Fibroblast of lung (primary cell): ENCODE measurements at regions not wholly inside any gene's neighbourhood (a gene's known extent, or its start where the extent isn't known, plus 50 kb on each side); places are given as distances from the start of the nearest gene placed in this dataset.

Experiments used
- DNase-seq, 2 donors: peaks; one replicate each; pipeline versions ENCODE4 v3.0.0 to v3.0.0-alpha.2; 2010; ENCODE audit warnings: low read depth in 2 of 2
- H2AFZ ChIP-seq: 2 replicates; pipeline ENCODE4 v1.5.1; 2012; ENCODE audit warnings: low read length, control low read depth, inconsistent platforms
- H3K27ac ChIP-seq: 2 replicates; pipeline ENCODE4 v1.5.1; 2011; ENCODE audit warnings: low read length, control low read depth; ENCODE audit not compliant: insufficient read depth
- H3K27me3 ChIP-seq: 2 replicates; pipeline ENCODE4 v1.5.1; 2011; ENCODE audit warnings: mild to moderate bottlenecking, low read length; ENCODE audit not compliant: control insufficient read depth, insufficient read depth
- H3K36me3 ChIP-seq: 2 replicates; pipeline ENCODE4 v1.5.1; 2011; ENCODE audit warnings: low read length; ENCODE audit not compliant: control insufficient read depth, insufficient read depth
- H3K4me1 ChIP-seq: 2 replicates; pipeline ENCODE4 v1.5.1; 2011; ENCODE audit warnings: low read length; ENCODE audit not compliant: control insufficient read depth, insufficient read depth; ENCODE audit errors: extremely low read depth
- H3K4me2 ChIP-seq: 2 replicates; pipeline ENCODE4 v1.5.1; 2011; ENCODE audit warnings: low read length, control low read depth; ENCODE audit not compliant: insufficient read depth; ENCODE audit errors: extremely low read depth
- H3K4me3 ChIP-seq, 4 experiments: fragments of 200-600 bp in 1 of 4; sonication (generic) in 1 of 4; replicated peaks in 1 of 4; 2 replicates each; pipeline ENCODE4 v1.5.1; 2011 to 2016; ENCODE audit warnings: low read length in 4 of 4, low read depth in 3 of 4, mild to moderate bottlenecking in 3 of 4, control low read depth in 2 of 4, inconsistent platforms in 1 of 4, mixed read lengths in 1 of 4; ENCODE audit not compliant: insufficient read depth in 1 of 4; ENCODE audit errors: control extremely low read depth in 1 of 4
- H3K79me2 ChIP-seq: 2 replicates; pipeline ENCODE4 v1.5.1; 2012; ENCODE audit warnings: mild to moderate bottlenecking, low read length, inconsistent platforms; ENCODE audit not compliant: control insufficient read depth, insufficient read depth
- H3K9ac ChIP-seq: 2 replicates; pipeline ENCODE4 v1.5.1; 2011; ENCODE audit warnings: mild to moderate bottlenecking, low read length, control low read depth; ENCODE audit not compliant: insufficient read depth
- H3K9me3 ChIP-seq: 2 replicates; pipeline ENCODE4 v1.5.1; 2012; ENCODE audit warnings: low read depth, low read length; ENCODE audit not compliant: control insufficient read depth, insufficient read depth
- H4K20me1 ChIP-seq: 2 replicates; pipeline ENCODE4 v1.5.1; 2011; ENCODE audit warnings: low read length; ENCODE audit not compliant: control insufficient read depth, insufficient read depth; ENCODE audit errors: extremely low read depth
- EZH2 ChIP-seq: IDR thresholded peaks from 2 replicates; pipeline ENCODE4 v1.5.1; 2012; ENCODE audit warnings: low read length, control low read depth, mild to moderate bottlenecking; ENCODE audit errors: missing control alignments
- TF ChIP-seq, protein P1 (sequence below), 2 donors: IDR thresholded peaks in 1 of 2; conservative IDR thresholded peaks in 1 of 2; 1 replicate in 1 of 2; 2 replicates in 1 of 2; pipeline ENCODE4 v1.5.1; 2011 to 2012; ENCODE audit warnings: low read length in 2 of 2, control low read depth in 1 of 2, inconsistent platforms in 1 of 2, low read depth in 1 of 2, mild to moderate bottlenecking in 1 of 2

DNA sequence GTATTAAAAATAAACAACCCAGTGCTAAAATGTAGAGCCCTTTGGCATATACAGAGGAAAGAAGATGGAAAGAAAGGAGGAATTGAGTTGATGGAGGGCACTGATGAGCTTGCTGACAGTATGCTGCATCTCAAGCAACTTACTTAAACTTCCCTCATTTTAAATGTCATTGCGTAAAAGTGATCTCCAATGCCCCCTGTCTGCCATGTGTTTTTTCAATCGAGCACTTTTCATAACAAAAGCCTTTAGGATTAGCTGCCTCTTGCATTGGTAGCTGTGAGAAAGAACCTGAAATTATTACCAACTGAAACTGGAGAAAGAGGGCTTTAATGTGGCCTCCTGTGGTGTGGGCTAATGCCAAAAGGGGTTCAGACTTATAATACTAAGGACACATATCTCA, 541.6 kb downstream of the SUCLA2 start:
- H3K36me3 ChIP-seq: no peaks in the 10 kb centered on the region
- DNase-seq: peak; percentile 17 to 75
- no peak for TF ChIP-seq EZH2
- TF ChIP-seq, protein P1, sequence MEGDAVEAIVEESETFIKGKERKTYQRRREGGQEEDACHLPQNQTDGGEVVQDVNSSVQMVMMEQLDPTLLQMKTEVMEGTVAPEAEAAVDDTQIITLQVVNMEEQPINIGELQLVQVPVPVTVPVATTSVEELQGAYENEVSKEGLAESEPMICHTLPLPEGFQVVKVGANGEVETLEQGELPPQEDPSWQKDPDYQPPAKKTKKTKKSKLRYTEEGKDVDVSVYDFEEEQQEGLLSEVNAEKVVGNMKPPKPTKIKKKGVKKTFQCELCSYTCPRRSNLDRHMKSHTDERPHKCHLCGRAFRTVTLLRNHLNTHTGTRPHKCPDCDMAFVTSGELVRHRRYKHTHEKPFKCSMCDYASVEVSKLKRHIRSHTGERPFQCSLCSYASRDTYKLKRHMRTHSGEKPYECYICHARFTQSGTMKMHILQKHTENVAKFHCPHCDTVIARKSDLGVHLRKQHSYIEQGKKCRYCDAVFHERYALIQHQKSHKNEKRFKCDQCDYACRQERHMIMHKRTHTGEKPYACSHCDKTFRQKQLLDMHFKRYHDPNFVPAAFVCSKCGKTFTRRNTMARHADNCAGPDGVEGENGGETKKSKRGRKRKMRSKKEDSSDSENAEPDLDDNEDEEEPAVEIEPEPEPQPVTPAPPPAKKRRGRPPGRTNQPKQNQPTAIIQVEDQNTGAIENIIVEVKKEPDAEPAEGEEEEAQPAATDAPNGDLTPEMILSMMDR (conservative IDR thresholded peaks at IDR 0.05 in 1 of 2, IDR thresholded peaks at IDR 0.05 in 1 of 2; ENCODE audit: low read depth in 1 of 2, low read length in 2 of 2): peak; percentile 38 to 54
- H3K9me3 ChIP-seq: no peaks in the 10 kb centered on the region
- H2AFZ ChIP-seq: no peak overlapping the region
- no peak overlapping the region for H3K4me3 ChIP-seq
- no peaks in the 10 kb centered on the region for H4K20me1 ChIP-seq
- H3K9ac ChIP-seq: no peak overlapping the region
- H3K4me1 ChIP-seq: no peaks in the 10 kb centered on the region
- H3K79me2 ChIP-seq: no peaks in the 10 kb centered on the region
- no peak overlapping the region for H3K4me2 ChIP-seq
- H3K27me3 ChIP-seq: no peaks in the 10 kb centered on the region
- H3K27ac ChIP-seq: no peak overlapping the region

DNA sequence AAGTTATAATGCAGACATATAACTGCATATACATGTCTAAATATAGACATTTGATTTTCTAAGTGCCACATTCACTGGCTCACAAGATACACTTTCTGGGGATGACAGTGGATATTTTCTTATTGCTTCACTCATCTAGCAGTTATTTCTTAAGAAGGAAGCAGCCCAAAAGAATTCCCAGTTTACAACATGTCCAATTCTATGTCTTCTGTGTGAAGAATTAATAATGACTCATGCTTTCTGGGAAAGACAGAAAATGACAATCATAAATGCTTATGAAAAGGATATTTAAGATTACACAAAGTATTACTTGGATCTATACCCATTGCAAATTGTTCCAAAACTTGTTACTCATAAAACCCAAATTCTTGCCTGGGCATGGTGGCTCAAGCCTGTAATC, 543.4 kb downstream of the SUCLA2 start:
- peak; percentile 34 to 86 for DNase-seq
- H3K27me3 ChIP-seq: no peaks in the 10 kb centered on the region
- H3K9me3 ChIP-seq: no peaks in the 10 kb centered on the region
- H3K27ac ChIP-seq: no peak overlapping the region
- TF ChIP-seq EZH2: no peak
- TF ChIP-seq, protein P1 (conservative IDR thresholded peaks at IDR 0.05 in 1 of 2, IDR thresholded peaks at IDR 0.05 in 1 of 2; ENCODE audit: low read depth in 1 of 2, low read length in 2 of 2): no peak
- H3K4me2 ChIP-seq: no peak overlapping the region
- no peaks in the 10 kb centered on the region for H3K79me2 ChIP-seq
- no peak overlapping the region for H2AFZ ChIP-seq
- H3K36me3 ChIP-seq: no peaks in the 10 kb centered on the region
- no peaks in the 10 kb centered on the region for H4K20me1 ChIP-seq
- no peak overlapping the region for H3K4me3 ChIP-seq
- H3K4me1 ChIP-seq: no peaks in the 10 kb centered on the region
- no peak overlapping the region for H3K9ac ChIP-seq

DNA sequence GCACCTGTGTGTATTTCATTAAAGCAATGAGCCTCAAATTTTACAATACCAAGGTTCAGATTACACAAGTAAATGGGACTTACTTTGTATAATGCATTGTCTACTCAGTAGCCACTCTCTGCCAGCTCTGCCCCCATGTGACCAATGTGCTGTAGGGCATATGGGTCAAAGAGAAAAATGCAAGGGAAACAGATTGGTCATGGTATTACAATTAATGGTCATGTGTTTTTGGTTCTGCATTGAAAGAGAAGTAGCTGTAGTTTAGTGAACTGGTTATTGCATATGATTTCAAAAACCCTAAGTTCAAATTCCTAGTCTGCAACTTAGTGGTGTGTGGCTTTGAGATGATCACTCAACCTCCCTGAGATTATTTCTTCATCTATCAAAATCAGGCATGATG, 545.4 kb downstream of the SUCLA2 start:
- H3K4me3 ChIP-seq: no peak overlapping the region
- no peaks in the 10 kb centered on the region for H3K4me1 ChIP-seq
- no peak overlapping the region for H3K27ac ChIP-seq
- H3K9ac ChIP-seq: no peak overlapping the region
- no peaks in the 10 kb centered on the region for H3K9me3 ChIP-seq
- H3K36me3 ChIP-seq: no peaks in the 10 kb centered on the region
- H3K4me2 ChIP-seq: no peak overlapping the region
- no peak for DNase-seq
- no peak for TF ChIP-seq EZH2
- TF ChIP-seq, protein P1 (conservative IDR thresholded peaks at IDR 0.05 in 1 of 2, IDR thresholded peaks at IDR 0.05 in 1 of 2; ENCODE audit: low read depth in 1 of 2, low read length in 2 of 2): peak in 1 of 2 donors; percentile 12
- no peak overlapping the region for H2AFZ ChIP-seq
- no peaks in the 10 kb centered on the region for H3K27me3 ChIP-seq
- H3K79me2 ChIP-seq: no peaks in the 10 kb centered on the region
- no peaks in the 10 kb centered on the region for H4K20me1 ChIP-seq
